T-helper 2 cell treated with Interferon-gamma antibody and Interleukin-4, amounts not matched to agents 5 μg/mL and 100 μg/mL, for 36 hours (primary cell): ENCODE measurements at regions not wholly inside any gene's neighbourhood (a gene's known extent, or its start where the extent isn't known, plus 50 kb on each side); places are given as distances from the start of the nearest gene placed in this dataset.

Experiments used
- DNase-seq: peaks from one replicate; pipeline ENCODE4 v3.0.0; 2021; ENCODE audit warnings: low spot score
- H3K27ac Mint-ChIP-seq: one replicate; pipeline ENCODE4 v1.8.0; 2021; ENCODE audit warnings: mild to moderate bottlenecking, mixed read lengths
- H3K27me3 Mint-ChIP-seq: one replicate; pipeline ENCODE4 v1.8.0; 2021; ENCODE audit warnings: low read depth, mixed read lengths
- H3K36me3 Mint-ChIP-seq: one replicate; pipeline ENCODE4 v1.8.0; 2021; ENCODE audit warnings: low read depth, mixed read lengths
- H3K4me1 Mint-ChIP-seq: one replicate; pipeline ENCODE4 v1.8.0; 2021; ENCODE audit warnings: low read depth, mixed read lengths
- H3K4me3 Mint-ChIP-seq: one replicate; pipeline ENCODE4 v1.8.0; 2022; ENCODE audit warnings: mild to moderate bottlenecking, moderate library complexity, mixed read lengths
- H3K9me3 Mint-ChIP-seq: one replicate; pipeline ENCODE4 v1.8.0; 2021; ENCODE audit warnings: mixed read lengths

DNA sequence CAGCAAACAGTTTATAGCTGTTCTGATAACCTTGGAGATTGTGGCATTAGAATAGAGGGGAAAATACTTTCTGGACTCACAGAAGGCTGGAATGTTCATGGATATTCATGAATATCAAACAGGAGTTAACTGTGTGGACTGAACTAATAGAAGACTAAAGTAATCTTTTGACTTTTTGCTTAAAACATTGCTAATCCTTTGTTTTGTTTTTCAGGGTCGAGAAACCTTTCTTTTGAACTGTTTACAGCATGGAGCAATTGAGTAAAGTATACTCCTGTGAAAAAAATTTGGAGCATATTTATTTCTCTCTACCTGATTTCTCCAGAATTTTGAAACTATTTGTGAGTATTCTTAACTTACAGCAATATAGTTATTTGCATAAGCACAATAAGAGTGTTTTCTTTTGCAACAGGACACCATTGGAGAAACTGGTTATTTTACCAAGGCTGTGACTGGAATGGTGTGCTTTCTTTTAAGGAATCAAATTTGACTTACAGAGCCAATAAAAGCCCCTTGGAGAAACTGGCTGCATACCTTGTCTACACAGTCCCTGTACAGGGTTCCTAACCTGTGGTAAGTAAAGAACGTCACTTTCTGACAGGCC, 821.6 kb downstream of the TBC1D22A start:
- DNase-seq: no peak
- Mint-ChIP-seq H3K27ac (no peak overlapping the region), H3K9me3 (peaks cover 15% of the 10 kb centered on the region), H3K4me1 (no peaks in the 10 kb centered on the region), H3K4me3 (no peak overlapping the region), H3K36me3 (no peaks in the 10 kb centered on the region), H3K27me3 (no peaks in the 10 kb centered on the region)

DNA sequence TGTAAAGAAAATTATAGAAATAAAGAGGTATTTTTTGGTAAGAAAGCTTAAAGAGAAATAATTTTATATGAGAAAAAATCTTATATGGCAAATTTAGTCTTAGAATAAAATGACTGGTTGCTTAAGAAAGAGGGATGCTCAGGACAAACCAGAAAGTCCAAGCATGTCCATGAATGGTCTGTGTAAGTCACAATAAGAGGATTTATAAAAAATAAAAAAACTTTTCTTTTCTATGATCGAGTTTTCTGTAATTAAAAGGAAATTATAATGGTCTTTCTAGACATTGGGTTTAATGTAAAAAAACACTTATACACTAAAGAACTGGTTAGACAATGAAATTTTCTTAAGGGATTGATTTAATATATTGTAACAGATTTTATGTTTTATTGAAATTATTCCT, 819.6 kb downstream of the TBC1D22A start:
- H3K9me3 Mint-ChIP-seq: peaks cover 15% of the 10 kb centered on the region
- no peak for DNase-seq
- H3K4me1 Mint-ChIP-seq: no peaks in the 10 kb centered on the region
- no peaks in the 10 kb centered on the region for H3K27me3 Mint-ChIP-seq
- H3K27ac Mint-ChIP-seq: no peak overlapping the region
- no peaks in the 10 kb centered on the region for H3K36me3 Mint-ChIP-seq
- H3K4me3 Mint-ChIP-seq: no peak overlapping the region

DNA sequence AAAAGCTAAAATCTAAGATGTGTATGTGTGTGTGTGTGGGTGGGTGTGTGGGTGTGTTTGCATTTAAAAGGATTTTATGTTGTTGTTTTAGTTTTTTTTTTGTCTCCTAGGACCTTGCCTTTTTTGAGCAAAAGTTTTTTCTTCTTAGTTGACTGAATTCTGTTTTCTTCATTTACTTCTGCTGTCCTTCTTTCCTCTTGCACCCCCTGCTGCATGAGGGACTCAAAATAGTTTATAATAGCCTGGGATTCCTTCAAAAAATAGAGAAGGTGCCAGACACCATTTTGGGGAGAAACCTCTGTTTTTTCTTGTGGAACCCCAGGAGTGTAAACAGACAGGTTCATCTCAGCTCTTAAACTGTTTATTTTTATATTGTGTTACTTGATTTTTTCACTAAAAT, 817.7 kb downstream of the TBC1D22A start:
- H3K36me3 Mint-ChIP-seq: no peaks in the 10 kb centered on the region
- DNase-seq: no peak
- no peaks in the 10 kb centered on the region for H3K27me3 Mint-ChIP-seq
- H3K27ac Mint-ChIP-seq: no peak overlapping the region
- H3K9me3 Mint-ChIP-seq: peaks cover 14% of the 10 kb centered on the region
- H3K4me1 Mint-ChIP-seq: no peaks in the 10 kb centered on the region
- H3K4me3 Mint-ChIP-seq: no peak overlapping the region

DNA sequence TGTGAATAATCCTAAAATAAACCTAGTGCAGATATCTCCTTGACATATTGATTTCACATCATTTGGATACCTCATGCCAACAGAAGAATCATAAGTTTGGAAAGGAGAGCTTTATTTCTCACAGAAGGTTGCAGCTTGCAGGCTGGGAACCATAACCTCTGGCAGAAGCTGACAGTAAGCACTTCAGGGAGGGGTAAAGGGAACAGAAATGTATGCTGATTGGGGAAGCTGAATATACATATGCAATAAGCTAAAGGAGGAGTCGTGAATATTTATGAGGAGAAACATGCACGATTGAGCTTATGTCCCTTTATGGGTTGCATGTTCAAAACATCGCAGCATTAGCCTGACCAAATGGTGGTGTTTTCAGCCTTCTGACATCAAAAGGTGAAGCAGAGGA, 814.5 kb downstream of the TBC1D22A start:
- Mint-ChIP-seq H3K9me3 (peaks cover 5% of the 10 kb centered on the region), H3K27me3 (no peaks in the 10 kb centered on the region), H3K4me3 (no peak overlapping the region), H3K4me1 (no peaks in the 10 kb centered on the region), H3K36me3 (no peaks in the 10 kb centered on the region), H3K27ac (no peak overlapping the region)
- no peak for DNase-seq

DNA sequence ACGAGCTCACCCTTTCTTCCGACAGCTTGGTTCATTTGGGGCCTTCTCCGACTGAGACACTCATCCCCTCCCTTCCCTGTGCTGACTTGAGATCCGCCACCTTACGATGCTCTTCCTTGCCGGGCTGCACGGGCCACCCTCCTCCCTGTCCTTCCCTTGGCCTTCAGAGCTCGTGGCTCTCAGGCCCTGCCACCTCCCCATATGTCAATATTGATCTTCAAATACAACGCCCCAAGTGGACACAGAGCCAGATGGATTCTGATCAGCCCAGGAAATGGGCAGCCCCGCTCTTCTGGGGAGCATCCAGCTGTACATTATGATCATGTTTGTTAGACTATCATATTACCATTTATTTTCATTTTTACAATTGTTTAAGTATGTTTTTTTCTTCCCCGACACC, 812.8 kb downstream of the TBC1D22A start:
- no peaks in the 10 kb centered on the region for H3K4me1 Mint-ChIP-seq
- no peak overlapping the region for H3K27ac Mint-ChIP-seq
- DNase-seq: no peak
- no peak overlapping the region for H3K4me3 Mint-ChIP-seq
- no peaks in the 10 kb centered on the region for H3K9me3 Mint-ChIP-seq
- no peaks in the 10 kb centered on the region for H3K36me3 Mint-ChIP-seq
- H3K27me3 Mint-ChIP-seq: no peaks in the 10 kb centered on the region

DNA sequence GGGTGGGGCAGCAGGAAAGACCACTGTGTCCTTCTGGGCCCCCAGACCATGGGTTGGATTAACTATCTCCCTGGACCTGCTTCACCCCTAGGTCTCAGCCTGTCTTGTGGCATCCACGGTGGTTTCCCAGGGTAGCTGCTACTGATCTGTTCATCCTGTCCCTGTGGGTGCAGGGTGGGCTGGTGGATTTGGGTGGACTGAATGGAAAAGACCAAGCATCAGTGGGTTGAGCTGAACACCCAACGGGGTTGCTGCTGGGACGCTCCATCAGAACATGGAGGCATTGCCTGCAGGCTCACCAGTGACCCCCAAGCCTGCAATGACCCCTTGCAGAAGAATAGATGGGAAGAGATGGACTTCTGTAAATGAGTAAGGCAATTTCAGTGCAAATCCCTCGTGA, 812.1 kb downstream of the TBC1D22A start:
- H3K4me1 Mint-ChIP-seq: no peaks in the 10 kb centered on the region
- H3K4me3 Mint-ChIP-seq: no peak overlapping the region
- no peak overlapping the region for H3K27ac Mint-ChIP-seq
- DNase-seq: no peak
- H3K36me3 Mint-ChIP-seq: no peaks in the 10 kb centered on the region
- no peaks in the 10 kb centered on the region for H3K9me3 Mint-ChIP-seq
- no peaks in the 10 kb centered on the region for H3K27me3 Mint-ChIP-seq

DNA sequence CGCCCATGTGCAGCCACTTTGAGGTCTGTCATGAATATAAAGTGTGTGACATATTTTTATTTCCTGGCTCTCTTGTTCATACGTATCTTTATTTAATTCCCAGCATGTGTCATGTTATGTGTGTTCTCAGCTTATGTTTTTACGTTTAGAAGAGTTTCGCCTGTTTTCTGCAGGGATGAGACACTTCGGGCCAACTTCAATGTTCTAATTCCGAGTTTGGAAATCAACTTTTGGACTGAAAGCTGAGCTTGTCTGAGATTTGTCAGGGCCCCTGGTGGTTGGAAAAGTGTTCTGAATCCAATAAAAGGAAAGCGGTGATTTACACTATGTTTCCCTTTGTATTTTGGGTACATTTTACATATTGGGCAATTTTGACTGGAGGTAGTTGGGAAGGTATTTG, 810.7 kb downstream of the TBC1D22A start:
- no peak overlapping the region for H3K4me3 Mint-ChIP-seq
- H3K4me1 Mint-ChIP-seq: no peaks in the 10 kb centered on the region
- H3K36me3 Mint-ChIP-seq: no peaks in the 10 kb centered on the region
- H3K9me3 Mint-ChIP-seq: no peaks in the 10 kb centered on the region
- H3K27me3 Mint-ChIP-seq: no peaks in the 10 kb centered on the region
- DNase-seq: no peak
- H3K27ac Mint-ChIP-seq: no peak overlapping the region

DNA sequence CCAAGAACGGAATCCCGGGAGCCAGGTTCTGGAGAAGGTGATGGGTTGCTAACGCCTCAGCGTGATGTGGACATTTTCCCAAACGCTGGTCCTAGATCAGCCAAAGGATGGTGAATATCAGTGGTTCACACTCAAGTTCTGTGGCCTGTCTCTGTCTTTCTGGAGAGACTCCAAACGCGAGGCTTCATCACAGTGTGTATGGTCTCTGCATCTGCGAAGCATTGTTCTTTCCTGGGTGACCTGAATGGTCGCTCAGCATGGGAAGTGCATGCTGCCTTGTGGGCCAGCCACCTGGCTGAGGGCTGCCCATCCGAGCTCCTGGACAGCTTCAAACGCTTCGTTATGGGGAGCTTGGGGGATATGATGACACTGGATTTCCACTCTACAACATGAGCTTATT, 810.0 kb downstream of the TBC1D22A start:
- H3K27ac Mint-ChIP-seq: no peak overlapping the region
- H3K4me1 Mint-ChIP-seq: no peaks in the 10 kb centered on the region
- H3K9me3 Mint-ChIP-seq: no peaks in the 10 kb centered on the region
- H3K27me3 Mint-ChIP-seq: no peaks in the 10 kb centered on the region
- H3K36me3 Mint-ChIP-seq: no peaks in the 10 kb centered on the region
- DNase-seq: no peak
- H3K4me3 Mint-ChIP-seq: no peak overlapping the region

DNA sequence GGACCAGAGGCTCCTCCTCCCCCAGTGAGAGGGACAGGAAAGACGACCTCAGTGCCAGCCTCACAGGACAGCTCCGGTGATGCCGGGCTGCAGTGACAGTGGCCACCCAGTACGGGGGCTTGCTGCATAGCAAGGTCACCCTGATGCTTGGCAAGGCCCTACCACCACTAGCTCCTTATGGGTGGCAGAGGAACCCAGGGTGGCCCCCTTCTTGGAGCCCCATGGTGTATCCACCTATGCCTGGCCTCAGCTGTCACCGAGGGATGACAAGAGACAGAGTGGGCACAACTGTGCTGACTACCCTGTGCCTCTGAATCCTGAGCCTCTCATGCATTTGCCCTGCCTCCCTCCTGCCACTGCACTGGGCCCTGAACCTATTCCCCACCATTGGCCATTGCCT, 809.2 kb downstream of the TBC1D22A start:
- no peaks in the 10 kb centered on the region for H3K27me3 Mint-ChIP-seq

DNA sequence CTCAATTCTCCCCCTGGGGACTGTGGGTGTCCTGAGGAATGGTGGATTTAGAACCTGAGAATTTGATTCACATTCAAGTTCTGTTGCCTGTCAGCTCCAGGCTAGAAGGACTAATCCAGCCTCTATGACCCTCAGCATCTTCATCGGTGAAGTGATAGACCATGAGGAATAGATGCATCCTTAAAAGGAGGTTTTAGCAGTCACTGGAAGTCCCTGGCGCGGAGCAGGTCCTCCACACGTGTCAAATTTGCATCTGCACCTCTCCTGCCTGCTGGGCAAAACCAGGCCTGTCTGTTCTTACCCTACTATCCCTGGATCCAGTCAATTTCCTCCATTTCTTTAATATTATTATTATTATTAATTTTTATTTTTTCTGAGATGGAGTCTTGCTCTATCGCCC, 808.4 kb downstream of the TBC1D22A start:
- no peaks in the 10 kb centered on the region for H3K4me1 Mint-ChIP-seq
- no peak overlapping the region for H3K4me3 Mint-ChIP-seq
- H3K36me3 Mint-ChIP-seq: no peaks in the 10 kb centered on the region
- H3K27ac Mint-ChIP-seq: no peak overlapping the region
- H3K9me3 Mint-ChIP-seq: no peaks in the 10 kb centered on the region
- no peak for DNase-seq
- H3K27me3 Mint-ChIP-seq: no peaks in the 10 kb centered on the region

More for the DNA sequence above, 809.2 kb downstream of the TBC1D22A start:
- Mint-ChIP-seq H3K27ac (no peak overlapping the region), H3K36me3 (no peaks in the 10 kb centered on the region), H3K4me1 (no peaks in the 10 kb centered on the region), H3K9me3 (no peaks in the 10 kb centered on the region), H3K4me3 (no peak overlapping the region)
- DNase-seq: no peak

DNA sequence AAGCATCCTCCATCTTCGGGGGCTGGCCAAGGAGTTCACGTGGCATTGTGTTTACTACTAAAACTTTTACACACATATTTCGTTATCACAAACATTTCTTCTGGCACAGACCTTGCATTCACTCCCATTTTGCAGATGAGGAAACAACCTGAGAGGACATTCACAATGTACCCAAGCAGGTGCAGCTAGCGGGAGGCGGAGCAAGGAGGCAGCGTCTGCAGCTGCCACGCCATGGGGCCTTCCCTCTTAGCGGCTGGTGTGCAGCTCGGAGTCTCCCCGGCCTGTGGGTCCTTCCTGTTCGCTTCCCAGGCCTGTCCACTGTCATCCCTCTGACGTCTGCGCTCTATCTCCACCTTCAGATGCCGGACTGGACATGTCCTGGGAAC, 807.8 kb downstream of the TBC1D22A start:
- Mint-ChIP-seq H3K4me3 (no peak overlapping the region), H3K36me3 (no peaks in the 10 kb centered on the region), H3K9me3 (no peaks in the 10 kb centered on the region), H3K4me1 (no peaks in the 10 kb centered on the region), H3K27ac (no peak overlapping the region), H3K27me3 (no peaks in the 10 kb centered on the region)
- no peak for DNase-seq

DNA sequence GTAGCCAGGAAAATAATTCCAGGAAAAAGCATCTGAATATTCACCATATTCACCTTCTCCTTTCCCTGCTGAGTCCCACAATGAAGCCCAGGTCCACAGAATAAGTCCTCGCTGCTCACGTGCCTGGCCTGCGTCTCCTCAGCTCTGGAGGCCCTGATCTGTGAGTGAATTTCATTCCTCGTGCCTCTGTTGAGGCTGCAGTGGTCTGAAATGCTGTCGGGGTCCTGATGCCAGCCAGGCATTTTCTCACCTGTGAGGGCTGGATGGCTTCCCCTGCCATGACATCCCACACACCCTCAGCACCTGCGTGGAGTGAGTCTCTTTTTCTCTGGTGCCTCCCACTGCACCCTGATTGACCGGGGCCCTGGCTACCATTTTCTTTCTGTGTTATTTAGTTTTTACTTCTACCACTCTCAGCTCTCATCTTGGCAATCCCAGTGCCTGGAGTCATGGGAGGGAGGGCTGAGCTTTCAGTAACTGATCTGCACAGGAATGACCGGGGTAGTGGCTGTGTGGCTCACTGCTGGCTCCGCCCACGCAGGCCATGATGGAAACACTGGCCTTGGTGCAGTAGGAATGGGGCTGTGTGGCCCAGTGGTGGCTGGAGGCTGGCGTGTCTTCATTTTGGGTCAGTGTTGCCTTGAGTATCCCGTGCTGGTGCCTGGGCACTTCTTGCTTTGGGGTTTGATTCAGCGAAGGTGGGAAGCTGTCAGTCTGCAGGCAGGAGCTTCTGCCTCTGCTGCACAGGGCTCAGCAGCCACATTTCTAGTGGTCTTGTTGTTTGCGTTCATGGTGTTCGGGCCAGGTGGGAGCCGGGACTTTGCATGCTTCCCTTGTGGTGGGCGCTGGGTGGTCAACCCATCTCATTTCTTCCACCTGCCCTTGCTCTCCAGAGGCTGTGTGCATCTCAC, 807.2 kb downstream of the TBC1D22A start:
- Mint-ChIP-seq H3K27ac (no peak overlapping the region), H3K36me3 (no peaks in the 10 kb centered on the region), H3K9me3 (no peaks in the 10 kb centered on the region), H3K4me3 (no peak overlapping the region), H3K27me3 (no peaks in the 10 kb centered on the region), H3K4me1 (no peaks in the 10 kb centered on the region)
- no peak for DNase-seq

DNA sequence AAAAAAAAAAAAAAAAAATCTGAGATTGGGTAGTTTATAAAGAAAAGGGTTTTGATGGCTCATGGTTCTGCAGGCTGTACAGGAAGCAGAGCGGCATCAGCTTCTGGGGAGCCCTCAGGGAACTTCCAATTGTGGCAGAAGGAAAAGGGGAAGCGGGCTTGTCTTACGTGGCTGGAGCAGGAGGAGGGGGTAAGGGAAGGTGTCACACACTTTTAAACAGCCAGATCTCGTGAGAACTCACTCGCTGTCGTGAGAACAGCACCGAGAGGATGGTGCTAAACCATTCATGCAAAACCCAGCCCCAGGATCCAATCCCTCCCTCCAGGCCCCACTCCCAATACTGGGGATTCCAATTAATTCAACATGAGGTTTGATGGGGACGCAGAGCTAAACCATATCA, 806.2 kb downstream of the TBC1D22A start:
- no peaks in the 10 kb centered on the region for H3K27me3 Mint-ChIP-seq
- no peaks in the 10 kb centered on the region for H3K36me3 Mint-ChIP-seq
- H3K27ac Mint-ChIP-seq: no peak overlapping the region
- no peaks in the 10 kb centered on the region for H3K9me3 Mint-ChIP-seq
- DNase-seq: no peak
- H3K4me3 Mint-ChIP-seq: no peak overlapping the region
- no peaks in the 10 kb centered on the region for H3K4me1 Mint-ChIP-seq

DNA sequence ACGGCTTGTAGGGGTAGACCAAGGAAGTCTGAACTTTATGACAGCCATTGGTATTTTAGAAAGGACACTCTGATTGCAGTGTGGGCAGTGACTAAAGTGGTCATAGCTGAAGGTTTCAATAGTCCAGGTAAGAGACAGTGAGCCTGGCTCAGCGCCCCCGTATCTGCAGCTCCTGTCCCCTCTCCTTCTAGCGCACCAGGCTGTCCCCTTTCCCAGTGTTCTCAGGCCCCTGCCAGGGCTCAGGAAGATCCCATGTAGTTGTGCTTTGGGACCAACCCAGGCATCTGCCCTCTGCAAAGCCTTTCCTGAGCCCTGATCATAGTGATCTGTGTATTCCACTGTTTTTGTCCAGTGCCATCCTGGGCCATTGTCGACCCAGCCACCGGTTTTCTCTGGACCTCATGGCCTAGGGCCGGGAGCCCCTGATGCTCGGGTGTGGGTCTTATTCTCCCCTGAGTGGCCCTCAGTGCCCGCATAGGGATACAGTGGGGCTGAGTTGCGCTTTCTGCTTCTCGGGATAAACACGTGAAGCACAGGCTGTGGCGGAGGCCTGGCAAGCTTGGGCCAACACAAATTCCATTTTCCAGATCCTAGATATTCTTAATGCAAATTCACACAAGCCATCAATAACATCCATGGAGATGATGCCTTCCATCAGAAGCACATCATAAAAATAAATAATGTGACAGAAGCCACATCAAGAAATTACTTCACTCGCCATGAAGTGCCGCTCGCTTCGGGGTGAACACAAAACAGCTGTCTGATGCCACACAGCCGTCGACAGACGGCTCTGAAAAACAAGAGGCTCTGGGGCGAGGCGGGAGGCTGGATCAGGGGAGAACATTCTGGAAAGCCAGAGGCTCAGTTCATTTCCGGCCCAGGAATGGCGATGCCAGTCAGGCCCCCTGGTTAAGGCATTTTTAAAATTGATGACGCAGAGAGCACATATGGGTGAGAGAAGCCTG, 805.0 kb downstream of the TBC1D22A start:
- Mint-ChIP-seq H3K4me1 (no peaks in the 10 kb centered on the region), H3K27ac (no peak overlapping the region), H3K27me3 (no peaks in the 10 kb centered on the region), H3K36me3 (no peaks in the 10 kb centered on the region), H3K4me3 (no peak overlapping the region), H3K9me3 (no peaks in the 10 kb centered on the region)
- no peak for DNase-seq
